KOPT-K1 (cell line): ENCODE measurements at regions not wholly inside any gene's neighbourhood (a gene's known extent, or its start where the extent isn't known, plus 50 kb on each side); places are given as distances from the start of the nearest gene placed in this dataset.
A peak's percentile ranks its signal among the peaks of the same experiment; 100 is the strongest.
"Not testable (repeated sequence)": the region's sequence is repeated elsewhere in the genome, so short reads cannot be mapped to it uniquely, and the experiment has no call there.

ENCODE experiments used
- H3K27ac ChIP-seq: fragments of 200-600 bp; sonication (generic); 2 replicates; pipeline ENCODE4 v1.5.1; 2016; ENCODE audit warnings: antibody characterized with exemption, mild to moderate bottlenecking, low read depth, low read length; ENCODE audit not compliant: poor library complexity, severe bottlenecking
- H3K36me3 ChIP-seq: fragments of 200-600 bp; sonication (generic); 2 replicates; pipeline ENCODE4 v1.5.1; 2017; ENCODE audit warnings: antibody characterized with exemption, mild to moderate bottlenecking, low read length, moderate library complexity; ENCODE audit not compliant: insufficient read depth
- H3K9me3 ChIP-seq: fragments of 200-600 bp; sonication (generic); 2 replicates; pipeline ENCODE4 v1.5.1; 2017; ENCODE audit warnings: antibody characterized with exemption, low read length, mild to moderate bottlenecking; ENCODE audit not compliant: insufficient read depth, poor library complexity, severe bottlenecking

DNA sequence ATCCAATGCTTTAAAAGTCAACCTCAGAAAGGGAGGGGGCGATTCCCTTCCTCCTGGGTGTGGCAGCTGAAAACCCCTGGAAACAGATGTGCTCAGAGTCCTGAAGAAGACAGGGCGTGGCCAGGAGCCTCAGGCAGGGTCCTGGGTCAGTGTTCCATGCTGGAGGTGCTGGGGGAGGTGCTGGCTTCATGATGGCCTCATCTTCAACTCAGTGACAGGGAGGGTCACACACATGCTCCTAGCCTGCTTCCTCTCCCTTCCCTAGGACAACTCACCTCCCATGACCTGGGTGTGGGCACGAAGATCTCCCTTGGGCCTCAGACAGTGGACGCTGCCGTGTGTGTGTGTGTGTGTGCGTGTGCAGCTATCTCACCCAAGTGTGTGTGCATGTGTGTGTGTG, 245.6 kb upstream of the B3GAT1 start:
- Histone ChIP-seq H3K9me3 (peaks cover 22% of the 10 kb centered on the region), H3K36me3 (no peaks in the 10 kb centered on the region), H3K27ac (peak overlapping the region; percentile 45)

GRCh38 chr11:134656861-134657540, 245.0 kb upstream of the B3GAT1 start:
- no peaks in the 10 kb centered on the region for H3K36me3 ChIP-seq
- peak overlapping the region; percentile 45 for H3K27ac ChIP-seq
- peaks cover 22% of the 10 kb centered on the region for H3K9me3 ChIP-seq

- peak overlapping the region; percentile 83 for H3K27ac ChIP-seq
- not testable (repeated sequence) for H3K36me3 ChIP-seq
- H3K9me3 ChIP-seq, result peaks cover 17% of the 10 kb centered on the region
Observed at GRCh38 chr11:134656086-134656840, 244.2 kb upstream of the B3GAT1 start.

DNA sequence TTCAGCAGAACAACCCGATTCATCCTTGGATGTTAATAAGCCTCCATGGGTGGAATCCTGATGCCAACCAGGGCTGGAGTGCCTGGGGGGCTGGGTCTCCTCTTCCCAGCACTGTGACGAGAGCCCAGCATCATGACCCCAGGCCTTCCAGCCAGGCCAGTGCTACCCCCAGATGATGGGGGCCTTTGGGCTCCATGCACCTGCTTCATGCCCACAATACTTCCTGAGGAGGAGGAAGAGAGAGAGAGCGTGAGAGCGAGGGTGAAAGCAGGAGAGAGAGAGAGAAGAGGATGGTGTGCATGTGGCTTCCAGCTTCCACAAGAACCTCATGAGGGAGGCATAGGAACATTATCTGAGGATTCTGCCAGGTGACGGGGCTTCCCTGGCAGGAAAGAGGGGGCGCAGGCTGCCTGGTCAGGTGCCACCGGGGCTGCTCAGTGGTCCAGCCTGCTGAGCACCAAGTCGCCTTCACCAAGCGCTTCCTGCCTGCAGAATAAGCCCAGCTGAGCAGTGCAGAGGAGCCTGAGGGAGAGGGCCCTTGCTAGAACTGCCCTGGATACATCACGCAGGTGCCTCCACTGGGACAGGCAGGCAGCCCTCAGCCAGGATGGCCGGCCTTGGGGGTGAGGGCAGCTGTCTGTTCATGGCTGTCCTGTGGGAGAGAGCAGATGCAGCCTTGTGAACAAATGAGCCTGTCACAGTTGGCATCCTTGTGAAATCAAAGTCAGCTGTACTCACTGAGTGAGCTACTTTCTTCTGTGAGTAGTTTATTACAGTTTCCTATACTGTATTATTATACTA, 243.3 kb upstream of the B3GAT1 start:
- Histone ChIP-seq H3K27ac (peak overlapping the region; percentile 83), H3K9me3 (peaks cover 8% of the 10 kb centered on the region), H3K36me3 (no peaks in the 10 kb centered on the region)

- Histone ChIP-seq H3K9me3 (no peaks in the 10 kb centered on the region), H3K36me3 (no peaks in the 10 kb centered on the region)
Observed at GRCh38 chr11:134654161-134654915, 242.3 kb upstream of the B3GAT1 start.

GRCh38 chr11:134652586-134653255, 240.7 kb upstream of the B3GAT1 start:
- H3K9me3 ChIP-seq, result no peaks in the 10 kb centered on the region
- H3K27ac ChIP-seq, result peak overlapping the region; percentile 25
- no peaks in the 10 kb centered on the region for H3K36me3 ChIP-seq

More at GRCh38 chr11:134654161-134654915, 242.3 kb upstream of the B3GAT1 start:
- peak overlapping the region; percentile 83 for H3K27ac ChIP-seq

DNA sequence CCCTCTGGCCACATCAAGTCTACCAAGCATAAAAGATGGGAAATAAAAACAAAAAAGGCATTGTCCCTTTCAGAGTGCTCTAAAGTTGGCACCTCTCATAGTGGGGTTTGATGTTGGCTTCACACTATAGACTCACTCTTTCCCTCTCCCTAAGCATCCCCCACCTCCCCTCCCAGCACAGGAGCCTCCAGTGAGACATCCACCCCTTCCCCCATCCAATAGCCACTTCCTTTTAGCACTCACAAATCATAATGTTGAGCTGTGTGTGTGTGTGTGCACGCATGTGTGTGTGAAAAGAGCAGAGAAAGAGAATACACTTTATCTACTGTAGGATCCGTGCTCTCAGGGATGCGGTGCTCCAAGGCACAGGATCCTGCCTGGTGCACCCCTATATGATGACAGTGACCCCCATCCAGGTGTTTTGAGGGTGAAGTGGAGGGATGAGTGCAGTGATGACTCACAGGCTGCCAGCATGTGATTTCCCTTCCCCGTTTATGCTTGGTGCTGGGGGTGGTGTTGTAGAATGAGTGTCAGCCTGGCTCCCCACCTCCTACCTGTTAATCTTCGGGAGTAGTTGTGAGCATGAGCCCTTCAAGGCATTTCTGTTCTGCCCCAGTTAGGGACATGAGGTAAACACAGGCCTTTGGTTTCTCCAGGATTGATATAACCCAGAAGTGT, 235.2 kb upstream of the B3GAT1 start:
- H3K9me3 ChIP-seq, result no peaks in the 10 kb centered on the region
- H3K36me3 ChIP-seq, result no peaks in the 10 kb centered on the region
- peak overlapping the region; percentile 55 for H3K27ac ChIP-seq

DNA sequence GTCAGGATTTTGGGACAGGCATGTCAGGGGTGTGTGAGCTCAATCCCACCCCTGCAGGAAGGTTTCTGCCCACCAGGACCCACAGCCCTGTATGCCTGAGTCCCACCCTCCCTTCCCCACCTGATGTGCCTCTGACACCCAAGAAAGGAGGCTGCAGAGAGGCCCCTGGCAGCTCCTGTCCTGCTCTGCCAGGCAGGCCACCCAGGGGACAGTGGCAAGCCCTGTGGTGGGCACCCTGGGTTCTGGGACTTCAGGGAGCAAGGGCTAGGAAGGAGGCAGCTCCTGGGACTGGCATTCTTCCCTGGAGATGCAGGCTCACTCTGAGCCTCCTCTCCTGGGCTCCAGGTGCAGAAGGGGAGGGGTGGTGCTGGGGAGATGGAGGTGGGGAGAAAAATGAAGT, 234.5 kb upstream of the B3GAT1 start:
- peak overlapping the region; percentile 55 for H3K27ac ChIP-seq
- H3K9me3 ChIP-seq, result no peaks in the 10 kb centered on the region
- no peaks in the 10 kb centered on the region for H3K36me3 ChIP-seq

- H3K9me3 ChIP-seq, result no peaks in the 10 kb centered on the region
- H3K27ac ChIP-seq, result no peak overlapping the region
- H3K36me3 ChIP-seq, result no peaks in the 10 kb centered on the region
Observed at GRCh38 chr11:134645576-134645975, 233.5 kb upstream of the B3GAT1 start.

GRCh38 chr11:134644476-134645456, 232.7 kb upstream of the B3GAT1 start:
- H3K36me3 ChIP-seq, result no peaks in the 10 kb centered on the region
- H3K27ac ChIP-seq, result peak overlapping the region; percentile 46
- no peaks in the 10 kb centered on the region for H3K9me3 ChIP-seq

- Histone ChIP-seq H3K36me3 (no peaks in the 10 kb centered on the region), H3K9me3 (no peaks in the 10 kb centered on the region), H3K27ac (peak overlapping the region; percentile 46)
Observed at GRCh38 chr11:134643115-134644012, 231.3 kb upstream of the B3GAT1 start.

GRCh38 chr11:134642206-134642605, 230.2 kb upstream of the B3GAT1 start:
- H3K9me3 ChIP-seq, result no peaks in the 10 kb centered on the region

More at GRCh38 chr11:134642206-134642605, 230.2 kb upstream of the B3GAT1 start:
- Histone ChIP-seq H3K36me3 (no peaks in the 10 kb centered on the region), H3K27ac (no peak overlapping the region)
